Endothelial cell of umbilical vein (primary cell): ENCODE measurements at regions not wholly inside any gene's neighbourhood (a gene's known extent, or its start where the extent isn't known, plus 50 kb on each side); places are given as distances from the start of the nearest gene placed in this dataset.

Source experiments
- POLR2A ChIP-seq: IDR thresholded peaks from 2 replicates; pipeline ENCODE4 v1.6.1; 2012; ENCODE audit warnings: low read depth, mild to moderate bottlenecking, control low read depth, low read length
- TF ChIP-seq, protein P1 (sequence below), 2 donors: IDR thresholded peaks; 1 replicate in 1 of 2; 2 replicates in 1 of 2; pipeline ENCODE4 v1.5.1; 2011; ENCODE audit warnings: low read length in 2 of 2, mild to moderate bottlenecking in 2 of 2, moderate library complexity in 2 of 2, control low read depth in 1 of 2, inconsistent platforms in 1 of 2, low read depth in 1 of 2; ENCODE audit not compliant: insufficient read depth in 1 of 2; ENCODE audit errors: extremely low read depth in 1 of 2

DNA sequence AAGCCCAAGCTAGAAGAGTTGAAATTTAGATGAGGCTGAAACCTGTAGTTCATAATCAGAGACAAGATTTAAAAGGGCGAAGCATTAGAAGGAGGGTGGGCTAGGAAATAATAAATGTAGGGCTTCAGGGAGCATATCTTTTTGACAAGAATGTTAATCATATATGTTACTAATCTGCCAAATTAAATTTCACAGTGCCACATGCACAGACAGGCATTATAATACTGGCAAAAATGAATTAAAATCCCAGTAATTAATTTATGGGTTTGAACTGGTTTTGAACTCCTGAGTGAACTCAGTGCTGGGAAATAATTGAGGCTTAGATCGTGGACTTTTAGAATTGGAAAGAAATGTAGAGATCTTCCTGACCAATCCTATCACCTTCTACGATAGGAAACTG is 383.5 kb upstream of the IL12A start:
- TF ChIP-seq, protein P1, sequence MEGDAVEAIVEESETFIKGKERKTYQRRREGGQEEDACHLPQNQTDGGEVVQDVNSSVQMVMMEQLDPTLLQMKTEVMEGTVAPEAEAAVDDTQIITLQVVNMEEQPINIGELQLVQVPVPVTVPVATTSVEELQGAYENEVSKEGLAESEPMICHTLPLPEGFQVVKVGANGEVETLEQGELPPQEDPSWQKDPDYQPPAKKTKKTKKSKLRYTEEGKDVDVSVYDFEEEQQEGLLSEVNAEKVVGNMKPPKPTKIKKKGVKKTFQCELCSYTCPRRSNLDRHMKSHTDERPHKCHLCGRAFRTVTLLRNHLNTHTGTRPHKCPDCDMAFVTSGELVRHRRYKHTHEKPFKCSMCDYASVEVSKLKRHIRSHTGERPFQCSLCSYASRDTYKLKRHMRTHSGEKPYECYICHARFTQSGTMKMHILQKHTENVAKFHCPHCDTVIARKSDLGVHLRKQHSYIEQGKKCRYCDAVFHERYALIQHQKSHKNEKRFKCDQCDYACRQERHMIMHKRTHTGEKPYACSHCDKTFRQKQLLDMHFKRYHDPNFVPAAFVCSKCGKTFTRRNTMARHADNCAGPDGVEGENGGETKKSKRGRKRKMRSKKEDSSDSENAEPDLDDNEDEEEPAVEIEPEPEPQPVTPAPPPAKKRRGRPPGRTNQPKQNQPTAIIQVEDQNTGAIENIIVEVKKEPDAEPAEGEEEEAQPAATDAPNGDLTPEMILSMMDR (IDR thresholded peaks at IDR 0.05; ENCODE audit: extremely low read depth in 1 of 2, insufficient read depth in 1 of 2, low read depth in 1 of 2, low read length in 2 of 2): no peak
- no peak for TF ChIP-seq POLR2A
